ENCODE measurements at regions not wholly inside any gene's neighbourhood (a gene's known extent, or its start where the extent isn't known, plus 50 kb on each side); places are given as distances from the start of the nearest gene placed in this dataset.

DNA sequence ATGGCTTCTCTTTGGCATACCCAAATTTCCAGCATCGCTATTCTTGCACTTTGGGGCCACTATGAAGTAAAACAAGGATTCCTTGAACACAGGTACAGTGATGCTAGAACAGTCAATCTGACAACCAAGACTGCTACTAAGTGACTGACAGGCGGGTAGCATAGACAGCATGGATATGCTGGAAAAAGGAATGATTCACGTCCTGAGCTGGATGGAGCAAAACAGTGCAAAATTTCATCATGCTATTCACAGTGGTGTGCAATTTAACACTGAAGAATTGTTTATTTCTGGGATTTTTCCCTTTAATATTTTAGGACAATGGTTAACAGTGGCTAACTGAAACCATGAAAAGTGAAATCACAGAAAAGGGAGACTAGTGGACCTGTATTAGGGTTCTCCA lies 1511.2 kb upstream of the ZEB2 start:
- Histone ChIP-seq H3K9ac (ENCODE audit: low read depth, low read length) (no peak overlapping the region), H3K4me1 (ENCODE audit: insufficient read depth, low read length) (no peaks in the 10 kb centered on the region), H3K36me3 (ENCODE audit: insufficient read depth, low read length) (no peaks in the 10 kb centered on the region), H3K9me3 (ENCODE audit: control insufficient read depth, insufficient read depth, low read length) (no peaks in the 10 kb centered on the region)

DNA sequence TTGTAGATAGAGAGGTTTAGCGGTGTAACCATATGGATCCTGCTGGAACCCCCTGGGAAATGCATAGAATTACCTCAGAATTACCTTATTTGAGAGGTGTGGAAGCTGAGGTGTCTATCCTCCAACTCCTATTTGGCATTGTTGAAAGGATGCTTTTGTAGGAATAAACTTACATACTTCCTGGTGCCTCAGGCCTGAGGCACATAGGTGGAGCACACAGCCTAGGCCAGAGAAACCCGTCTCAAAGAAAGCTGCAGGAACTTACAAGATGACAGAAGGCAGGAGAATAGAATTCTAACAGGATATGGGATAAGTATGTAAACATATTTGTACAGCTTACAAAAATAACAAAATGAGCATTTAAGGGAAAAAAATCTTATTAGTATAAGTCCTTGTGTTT lies 1507.2 kb upstream of the ZEB2 start:
- Histone ChIP-seq H3K9me3 (ENCODE audit: control insufficient read depth, insufficient read depth, low read length) (no peaks in the 10 kb centered on the region), H3K36me3 (ENCODE audit: insufficient read depth, low read length) (no peaks in the 10 kb centered on the region), H3K4me1 (ENCODE audit: insufficient read depth, low read length) (no peaks in the 10 kb centered on the region), H3K9ac (ENCODE audit: low read depth, low read length) (no peak overlapping the region)

DNA sequence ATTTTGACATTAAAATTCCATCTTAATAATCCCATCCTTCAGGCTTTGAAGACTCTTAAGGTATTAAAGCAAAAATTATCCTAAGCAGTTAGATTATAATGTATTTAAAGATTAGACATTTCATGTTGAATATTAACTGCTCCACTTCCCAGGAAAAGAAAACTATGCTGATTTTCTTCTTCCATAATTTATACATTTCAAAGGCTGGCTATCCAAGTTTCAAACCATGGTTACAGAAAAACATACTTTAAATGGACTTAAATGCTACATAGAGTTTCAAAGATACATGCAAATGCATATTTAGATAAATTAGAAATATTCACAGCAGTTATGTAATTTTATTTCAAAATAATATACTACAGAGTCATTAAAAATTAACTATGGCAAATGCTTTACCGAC lies 1505.6 kb upstream of the ZEB2 start:
- no peaks in the 10 kb centered on the region for H3K9me3 ChIP-seq (ENCODE audit: control insufficient read depth, insufficient read depth, low read length)
- H3K4me1 ChIP-seq (ENCODE audit: insufficient read depth, low read length): no peaks in the 10 kb centered on the region
- H3K36me3 ChIP-seq (ENCODE audit: insufficient read depth, low read length): no peaks in the 10 kb centered on the region
- H3K9ac ChIP-seq (ENCODE audit: low read depth, low read length): no peak overlapping the region

DNA sequence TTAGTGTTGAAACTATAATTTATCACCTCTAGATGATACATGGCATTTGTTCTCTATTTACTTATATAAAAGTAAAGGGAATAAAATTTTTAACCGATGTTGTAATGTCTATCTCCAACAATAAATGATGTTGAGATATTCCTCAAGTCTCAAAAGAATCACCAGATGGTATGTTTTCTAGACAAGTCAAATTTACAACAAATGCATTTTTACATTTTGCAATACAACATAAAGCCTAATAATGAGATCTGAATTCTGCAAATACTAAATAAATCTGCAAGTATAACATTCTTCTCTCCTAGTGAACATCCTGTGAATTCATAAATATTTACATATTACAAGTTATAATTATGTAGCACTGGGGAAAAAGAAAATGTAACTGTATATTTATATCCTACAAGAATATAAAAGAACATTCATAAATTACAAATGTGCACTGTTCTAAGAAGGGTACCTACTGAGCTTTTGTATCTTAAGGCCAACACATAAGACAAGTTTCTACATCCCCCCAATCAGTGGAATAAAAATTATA lies 1504.4 kb upstream of the ZEB2 start:
- H3K36me3 ChIP-seq (ENCODE audit: insufficient read depth, low read length): no peaks in the 10 kb centered on the region
- no peak overlapping the region for H3K9ac ChIP-seq (ENCODE audit: low read depth, low read length)

DNA sequence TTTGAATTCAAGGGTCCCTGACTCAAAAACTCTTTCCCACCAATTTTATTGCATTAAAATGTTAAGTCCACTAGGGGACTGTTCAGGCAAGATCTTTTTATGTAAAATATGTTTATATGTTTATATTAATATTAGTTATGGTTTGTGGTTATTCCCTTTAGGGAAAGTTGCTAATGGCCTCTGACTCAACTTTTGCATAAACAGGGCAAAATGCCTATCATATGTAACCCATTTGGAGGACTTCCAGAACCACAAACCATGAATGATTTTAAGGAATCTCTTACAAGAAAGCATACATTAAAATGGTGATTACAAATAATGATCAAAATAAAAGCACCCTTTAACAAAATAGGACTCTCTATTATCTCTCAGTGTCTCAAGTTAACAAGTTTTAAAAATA lies 1484.5 kb upstream of the ZEB2 start:
- H3K9me3 ChIP-seq (ENCODE audit: control insufficient read depth, insufficient read depth, low read length): no peaks in the 10 kb centered on the region
- H3K4me1 ChIP-seq (ENCODE audit: insufficient read depth, low read length): no peaks in the 10 kb centered on the region
- no peak overlapping the region for H3K9ac ChIP-seq (ENCODE audit: low read depth, low read length)
- H3K36me3 ChIP-seq (ENCODE audit: insufficient read depth, low read length): no peaks in the 10 kb centered on the region

More for the DNA sequence above, 1504.4 kb upstream of the ZEB2 start:
- Histone ChIP-seq H3K9me3 (ENCODE audit: control insufficient read depth, insufficient read depth, low read length) (no peaks in the 10 kb centered on the region), H3K4me1 (ENCODE audit: insufficient read depth, low read length) (no peaks in the 10 kb centered on the region)

DNA sequence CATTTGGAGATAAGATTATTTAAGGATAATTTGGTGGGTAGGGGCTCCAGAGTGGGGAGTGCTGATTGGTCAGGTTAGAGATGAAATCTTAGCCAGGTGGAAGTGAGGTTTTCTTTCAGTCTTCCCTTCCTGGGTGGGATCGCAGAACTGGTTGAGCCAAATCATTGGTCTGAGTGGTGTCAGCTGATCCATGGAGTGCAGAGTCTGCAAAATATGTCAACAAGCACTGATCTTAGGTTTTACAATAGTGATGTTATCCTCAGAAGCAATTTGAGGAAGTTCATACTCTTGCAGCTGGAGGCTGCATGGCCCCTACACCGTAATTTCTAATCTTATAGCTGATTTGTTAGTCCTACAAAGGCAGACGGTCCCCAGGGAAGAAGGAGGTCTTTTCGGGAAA lies 1483.4 kb upstream of the ZEB2 start:
- Histone ChIP-seq H3K36me3 (ENCODE audit: insufficient read depth, low read length) (no peaks in the 10 kb centered on the region), H3K4me1 (ENCODE audit: insufficient read depth, low read length) (no peaks in the 10 kb centered on the region), H3K9ac (ENCODE audit: low read depth, low read length) (no peak overlapping the region), H3K9me3 (ENCODE audit: control insufficient read depth, insufficient read depth, low read length) (no peaks in the 10 kb centered on the region)

DNA sequence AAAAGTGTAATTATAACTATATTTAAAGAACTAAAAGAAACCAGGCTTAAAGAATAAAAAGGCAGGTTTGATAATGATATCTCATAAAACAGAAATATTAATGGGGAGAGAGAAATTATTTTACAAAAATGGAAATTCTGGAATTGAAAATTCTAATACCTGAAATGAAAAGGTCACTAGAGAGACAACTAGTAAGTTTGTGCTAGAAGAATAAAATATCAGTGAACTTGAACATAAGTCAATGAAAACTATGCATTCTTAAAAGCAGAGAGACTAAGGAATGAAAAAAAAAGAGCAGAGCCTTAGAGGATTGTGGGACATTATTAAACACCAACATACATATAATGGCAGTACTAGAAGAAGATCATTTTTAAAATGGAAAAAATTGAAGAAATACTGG lies 1475.0 kb upstream of the ZEB2 start:
- H3K9me3 ChIP-seq (ENCODE audit: control insufficient read depth, insufficient read depth, low read length): peaks cover 3% of the 10 kb centered on the region; the same call in 1 of the 2 replicates
- H3K9ac ChIP-seq (ENCODE audit: low read depth, low read length): no peak overlapping the region
- no peaks in the 10 kb centered on the region for H3K36me3 ChIP-seq (ENCODE audit: insufficient read depth, low read length)
- H3K4me1 ChIP-seq (ENCODE audit: insufficient read depth, low read length): no peaks in the 10 kb centered on the region

DNA sequence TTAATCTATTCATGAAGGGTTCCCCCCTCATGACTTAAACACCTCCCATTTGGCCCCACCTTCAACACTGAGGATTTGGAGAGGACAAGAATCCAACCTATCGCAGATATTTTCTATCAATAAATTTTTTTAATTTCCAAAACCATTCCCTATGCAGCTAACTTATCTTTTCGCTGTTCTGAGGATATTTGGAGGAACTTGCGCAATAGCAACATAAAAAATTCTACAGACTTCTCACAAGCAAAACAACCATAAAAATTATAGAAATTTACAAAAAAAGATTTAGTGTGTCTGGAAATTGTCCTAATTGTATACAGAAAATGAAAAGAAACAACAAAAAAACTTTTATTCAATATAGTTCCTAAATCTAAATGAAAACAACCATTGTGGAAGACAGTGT lies 1472.7 kb upstream of the ZEB2 start:
- no peaks in the 10 kb centered on the region for H3K4me1 ChIP-seq (ENCODE audit: insufficient read depth, low read length)
- H3K9ac ChIP-seq (ENCODE audit: low read depth, low read length): no peak overlapping the region
- no peaks in the 10 kb centered on the region for H3K36me3 ChIP-seq (ENCODE audit: insufficient read depth, low read length)
- H3K9me3 ChIP-seq (ENCODE audit: control insufficient read depth, insufficient read depth, low read length): peaks cover 3% of the 10 kb centered on the region; the same call in 1 of the 2 replicates

DNA sequence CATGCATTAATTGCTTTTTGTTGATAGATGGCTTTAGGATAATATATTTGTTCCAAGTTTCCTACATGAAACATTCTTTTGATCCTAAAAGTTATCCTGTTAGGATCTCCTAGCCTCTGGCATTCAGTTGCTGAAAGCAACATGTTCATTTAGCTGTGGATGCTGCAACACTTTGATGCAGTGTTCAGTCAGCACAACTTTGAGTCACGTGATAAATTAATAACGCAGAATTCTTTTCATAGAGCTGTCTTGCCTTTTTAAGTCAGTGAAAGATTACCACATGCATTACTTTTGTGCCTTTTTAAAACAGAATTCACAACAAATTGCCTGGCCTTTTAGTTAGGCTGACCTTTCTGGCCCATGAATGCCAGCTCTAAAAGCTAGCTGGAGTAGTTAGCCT lies 1467.9 kb upstream of the ZEB2 start:
- no peaks in the 10 kb centered on the region for H3K36me3 ChIP-seq (ENCODE audit: insufficient read depth, low read length)
- H3K4me1 ChIP-seq (ENCODE audit: insufficient read depth, low read length): no peaks in the 10 kb centered on the region
- H3K9ac ChIP-seq (ENCODE audit: low read depth, low read length): no peak overlapping the region
- no peaks in the 10 kb centered on the region for H3K9me3 ChIP-seq (ENCODE audit: control insufficient read depth, insufficient read depth, low read length)

DNA sequence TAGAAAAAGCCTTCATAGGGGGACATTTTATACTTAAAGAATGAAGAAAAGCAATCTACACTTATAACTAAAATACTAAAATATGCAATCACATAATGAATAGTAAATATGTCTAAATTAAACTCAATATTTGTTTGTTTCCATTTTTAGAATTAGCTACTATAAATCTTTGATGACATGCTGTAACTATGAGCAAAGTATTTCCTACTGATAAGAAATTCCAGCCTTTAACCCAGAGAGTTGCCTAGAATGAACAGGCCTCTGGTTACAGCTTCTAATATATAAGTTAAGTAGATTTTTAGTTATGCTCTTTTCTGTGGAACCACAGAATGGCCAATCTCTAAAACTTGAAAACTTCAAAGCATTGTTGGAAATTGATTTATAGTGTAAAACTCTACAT lies 1465.6 kb upstream of the ZEB2 start:
- no peaks in the 10 kb centered on the region for H3K4me1 ChIP-seq (ENCODE audit: insufficient read depth, low read length)
- no peaks in the 10 kb centered on the region for H3K9me3 ChIP-seq (ENCODE audit: control insufficient read depth, insufficient read depth, low read length)
- no peak overlapping the region for H3K9ac ChIP-seq (ENCODE audit: low read depth, low read length)
- no peaks in the 10 kb centered on the region for H3K36me3 ChIP-seq (ENCODE audit: insufficient read depth, low read length)

DNA sequence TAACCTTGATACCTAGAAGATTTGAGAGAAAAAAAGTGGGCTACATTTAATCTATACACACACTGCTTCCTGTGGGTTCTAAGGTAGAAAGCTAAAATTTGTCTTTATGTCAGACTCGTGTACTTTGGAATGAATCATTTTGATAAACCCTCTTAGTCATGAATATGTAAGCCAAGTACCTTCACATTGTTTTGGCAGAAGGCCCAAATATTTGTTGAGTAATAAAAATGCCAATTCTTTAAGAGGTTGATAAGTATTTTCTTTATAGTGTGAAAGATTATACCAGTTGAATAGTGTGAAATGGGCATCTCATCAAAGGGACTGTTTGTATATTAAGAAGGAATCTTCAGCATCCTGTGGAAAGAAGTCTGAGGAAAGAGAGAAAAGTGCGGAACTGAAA lies 1464.7 kb upstream of the ZEB2 start:
- no peaks in the 10 kb centered on the region for H3K36me3 ChIP-seq (ENCODE audit: insufficient read depth, low read length)
- no peaks in the 10 kb centered on the region for H3K9me3 ChIP-seq (ENCODE audit: control insufficient read depth, insufficient read depth, low read length)
- no peak overlapping the region for H3K9ac ChIP-seq (ENCODE audit: low read depth, low read length)

DNA sequence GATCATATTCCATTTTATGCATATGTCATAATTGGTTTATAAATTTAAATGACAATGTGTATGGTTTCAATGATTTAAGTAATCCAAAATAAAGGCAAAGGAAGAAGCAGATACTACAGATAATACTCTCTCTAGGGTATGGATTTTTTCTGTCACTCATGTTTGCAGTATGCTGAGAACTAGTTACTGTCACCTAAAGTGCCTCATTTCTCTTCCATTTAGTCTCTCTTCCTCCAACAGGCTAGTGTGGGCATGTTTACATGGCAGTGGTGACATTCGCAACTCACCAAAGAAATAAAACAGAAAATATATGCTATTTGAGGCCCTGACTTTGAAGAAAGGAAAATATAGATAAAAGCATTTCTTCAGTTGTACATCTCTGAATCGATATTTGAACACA lies 1460.4 kb upstream of the ZEB2 start:
- Histone ChIP-seq H3K9ac (ENCODE audit: low read depth, low read length) (no peak overlapping the region), H3K9me3 (ENCODE audit: control insufficient read depth, insufficient read depth, low read length) (no peaks in the 10 kb centered on the region), H3K4me1 (ENCODE audit: insufficient read depth, low read length) (no peaks in the 10 kb centered on the region), H3K36me3 (ENCODE audit: insufficient read depth, low read length) (no peaks in the 10 kb centered on the region)

More for the DNA sequence above, 1464.7 kb upstream of the ZEB2 start:
- H3K4me1 ChIP-seq (ENCODE audit: insufficient read depth, low read length): no peaks in the 10 kb centered on the region

DNA sequence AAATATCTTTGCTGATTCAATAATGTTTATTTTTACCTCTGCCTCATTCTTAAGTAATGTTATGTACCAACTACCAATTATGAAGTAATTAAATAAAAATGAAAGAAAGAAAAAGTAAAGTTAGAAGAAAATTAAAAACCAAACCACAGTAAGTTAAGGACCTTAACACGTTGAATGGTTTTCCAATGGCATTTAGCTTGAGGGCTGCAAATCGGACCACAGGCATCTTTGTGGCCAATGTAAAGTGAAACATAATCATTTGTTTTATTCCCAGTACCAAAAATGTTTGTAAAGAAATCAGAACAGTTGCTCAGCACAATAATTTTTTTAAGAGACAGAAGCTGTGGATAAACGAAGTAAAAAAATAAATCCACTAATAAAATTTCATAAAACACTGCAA lies 1455.5 kb upstream of the ZEB2 start:
- Histone ChIP-seq H3K4me1 (ENCODE audit: insufficient read depth, low read length) (no peaks in the 10 kb centered on the region), H3K9ac (ENCODE audit: low read depth, low read length) (no peak overlapping the region), H3K9me3 (ENCODE audit: control insufficient read depth, insufficient read depth, low read length) (no peaks in the 10 kb centered on the region), H3K36me3 (ENCODE audit: insufficient read depth, low read length) (no peaks in the 10 kb centered on the region)

DNA sequence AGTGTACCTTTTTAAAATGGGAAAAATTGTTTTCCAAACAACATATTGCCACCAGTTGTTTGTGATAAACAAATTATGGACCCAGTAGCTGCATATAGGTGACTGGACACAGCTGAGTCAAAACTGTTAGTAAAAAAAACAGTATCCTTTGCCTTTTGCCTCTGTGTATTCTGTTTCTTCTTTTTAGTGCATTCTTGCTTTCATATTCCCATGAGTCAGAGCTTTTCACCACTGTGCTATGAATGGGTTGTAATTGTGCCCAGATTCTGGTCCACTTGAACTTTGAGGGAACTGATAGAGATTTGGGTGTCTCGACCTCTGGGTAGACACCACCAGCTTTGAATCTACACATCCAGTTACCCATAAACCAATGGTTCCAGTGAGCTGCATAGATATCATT lies 1441.9 kb upstream of the ZEB2 start:
- H3K9ac ChIP-seq (ENCODE audit: low read depth, low read length): no peak overlapping the region
- no peaks in the 10 kb centered on the region for H3K36me3 ChIP-seq (ENCODE audit: insufficient read depth, low read length)
- no peaks in the 10 kb centered on the region for H3K4me1 ChIP-seq (ENCODE audit: insufficient read depth, low read length)
- H3K9me3 ChIP-seq (ENCODE audit: control insufficient read depth, insufficient read depth, low read length): peaks cover 13% of the 10 kb centered on the region

DNA sequence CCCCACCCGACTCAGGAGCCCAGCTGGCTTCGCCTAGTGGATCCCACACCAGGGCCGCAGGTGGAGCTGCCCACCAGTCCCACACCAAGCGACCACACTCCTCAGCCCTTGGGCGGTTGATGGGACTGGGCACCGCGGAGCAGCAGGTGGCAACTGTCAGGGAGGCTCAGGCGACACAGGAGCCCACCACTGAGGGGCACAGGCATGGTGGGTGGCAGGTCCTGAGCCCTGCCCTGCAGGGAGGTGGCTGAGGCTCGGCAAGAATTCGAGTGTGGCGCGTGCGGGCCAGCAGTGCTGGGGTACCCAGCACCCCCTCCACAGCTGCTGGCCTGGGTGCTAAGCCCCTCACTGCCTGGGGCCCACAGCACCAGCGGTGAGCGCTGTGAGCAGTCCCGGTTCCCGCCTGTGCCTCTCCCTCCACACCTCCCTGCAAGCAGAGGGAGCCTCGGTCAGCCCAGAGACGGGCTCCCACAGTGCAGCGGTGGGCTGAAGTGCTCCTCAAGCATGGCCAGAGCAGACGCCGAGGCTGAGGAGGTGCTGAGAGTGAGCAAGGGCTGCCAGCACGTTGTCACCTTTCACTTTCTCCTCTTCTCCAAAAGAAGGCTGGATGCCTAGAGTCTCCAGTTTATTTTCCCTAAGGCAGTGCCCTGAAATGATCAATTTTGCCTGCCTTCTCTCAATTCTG lies 1440.7 kb upstream of the ZEB2 start:
- H3K4me1 ChIP-seq (ENCODE audit: insufficient read depth, low read length): no peaks in the 10 kb centered on the region
- no peaks in the 10 kb centered on the region for H3K36me3 ChIP-seq (ENCODE audit: insufficient read depth, low read length)
- peaks cover 13% of the 10 kb centered on the region for H3K9me3 ChIP-seq (ENCODE audit: control insufficient read depth, insufficient read depth, low read length)
- no peak overlapping the region for H3K9ac ChIP-seq (ENCODE audit: low read depth, low read length)
